HG03520 (cell line): ENCODE measurements at regions not wholly inside any gene's neighbourhood (a gene's known extent, or its start where the extent isn't known, plus 50 kb on each side); places are given as distances from the start of the nearest gene placed in this dataset.

Experiments used
- ATAC-seq: cut with Tn5 transposase; IDR thresholded peaks from one replicate; pipeline ENCODE4 v1.9.1; 2021; ENCODE audit warnings: mild to moderate bottlenecking, moderate library complexity; ENCODE audit not compliant: unreplicated experiment

- no peak for ATAC-seq
These were observed 543.3 kb downstream of the FGF9 start for GRCh38 chr13:22214184-22214583.

DNA sequence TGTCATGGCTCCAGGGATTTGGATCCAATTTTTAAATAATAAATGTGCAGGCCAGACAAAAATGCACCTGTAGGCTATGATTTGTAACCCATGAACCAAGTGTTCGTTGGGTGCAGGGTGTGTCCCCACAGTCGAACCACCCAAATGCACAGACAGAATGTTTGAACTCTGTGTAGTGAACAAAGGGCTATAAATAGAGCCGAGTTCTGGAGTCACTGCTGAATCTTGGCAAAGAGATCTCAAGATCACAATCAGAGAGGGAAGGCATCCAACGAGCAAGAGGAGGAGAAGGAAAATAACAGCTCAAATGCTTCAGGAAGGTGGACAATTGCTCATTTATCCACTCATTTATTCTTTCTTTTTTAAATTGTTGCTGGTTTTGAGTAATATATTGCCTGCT lies 547.9 kb downstream of the FGF9 start:
- no peak for ATAC-seq

GRCh38 chr13:22219709-22220108 lies 548.8 kb downstream of the FGF9 start:
- ATAC-seq = no peak

DNA sequence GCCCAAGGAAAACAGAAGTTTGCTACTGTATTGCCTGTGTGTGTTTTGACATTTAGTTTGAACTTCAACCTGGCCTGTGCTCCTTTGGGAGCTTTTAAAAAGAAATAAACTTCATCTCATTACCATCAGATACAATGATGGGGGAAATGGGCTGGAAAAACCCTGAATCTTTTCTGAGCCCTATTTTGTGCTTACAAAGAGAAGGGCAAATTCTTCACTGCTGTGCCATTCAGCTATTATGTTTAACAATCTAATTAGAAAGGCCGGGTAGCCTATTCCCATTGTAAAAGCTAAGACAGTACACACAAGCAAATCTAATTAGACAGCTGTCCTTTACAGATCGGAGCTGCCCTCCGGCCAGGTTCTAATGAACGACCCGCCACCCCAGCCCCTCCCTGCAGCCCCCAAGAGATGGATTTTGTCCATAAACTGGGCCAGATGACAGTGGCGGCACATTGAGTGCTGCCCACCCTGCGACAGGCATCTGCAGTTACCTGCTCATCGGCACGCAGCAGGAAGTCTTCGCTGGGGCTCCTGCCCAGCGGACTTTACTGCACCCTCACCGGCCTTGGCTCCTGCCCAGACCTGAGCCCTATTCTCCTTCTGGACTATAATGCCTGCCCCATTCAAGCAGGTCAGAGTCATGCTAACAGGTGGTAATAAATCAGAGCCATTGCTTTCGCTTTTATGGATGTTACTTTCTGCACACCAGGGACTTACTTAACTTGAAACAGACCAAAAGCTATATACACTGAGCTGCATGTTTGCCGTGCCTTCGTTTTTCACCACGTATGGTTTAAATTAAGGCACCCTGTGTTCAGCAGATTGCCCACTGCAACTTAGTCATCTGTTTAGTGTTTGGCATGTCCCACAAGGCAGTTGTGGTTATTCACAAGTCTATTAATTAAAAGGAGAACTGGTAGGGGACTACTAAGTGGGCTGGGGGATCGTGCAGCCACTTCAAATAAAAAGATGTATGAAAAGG lies 549.6 kb downstream of the FGF9 start:
- ATAC-seq = no peak

- no peak for ATAC-seq
These were observed 552.5 kb downstream of the FGF9 start for GRCh38 chr13:22223411-22223810.

DNA sequence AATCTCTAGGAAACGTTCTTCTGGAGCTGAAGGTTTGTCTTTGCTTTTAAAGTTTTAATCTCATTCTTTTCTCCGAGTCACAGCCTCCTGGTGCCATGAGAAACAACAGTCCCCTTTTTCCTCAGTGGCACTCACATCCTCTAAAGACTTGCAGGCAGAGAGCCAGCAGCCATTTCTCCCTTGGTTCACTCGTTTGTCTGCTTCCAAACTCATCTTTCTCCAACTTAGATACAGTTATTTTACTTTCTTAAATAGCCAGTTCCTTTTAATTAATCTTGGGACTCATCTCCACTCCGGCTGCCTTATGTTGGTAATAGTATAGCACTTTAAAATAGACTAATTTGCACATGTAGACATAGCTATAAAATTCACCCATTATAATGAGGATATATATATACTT lies 555.2 kb downstream of the FGF9 start:
- no peak for ATAC-seq

GRCh38 chr13:22227895-22228294 lies 557.0 kb downstream of the FGF9 start:
- ATAC-seq = no peak

DNA sequence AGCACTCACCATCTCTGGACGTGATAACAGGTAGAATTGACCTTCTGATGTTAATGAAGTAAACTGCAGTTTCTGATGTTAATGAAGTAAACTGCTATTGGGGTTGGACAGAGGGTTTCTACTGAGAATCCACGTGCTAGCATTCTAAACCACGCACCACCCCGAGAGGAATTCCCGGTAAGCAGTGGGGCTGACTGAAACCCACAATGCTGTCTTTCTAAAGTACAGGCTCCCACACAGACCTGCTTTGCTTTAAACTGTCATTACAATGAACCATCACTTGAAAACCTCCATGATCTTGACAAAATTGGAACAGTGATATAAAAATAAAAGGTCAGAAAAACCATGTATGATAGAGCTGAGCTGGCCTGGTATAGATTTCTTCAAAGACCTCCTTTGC lies 559.0 kb downstream of the FGF9 start:
- ATAC-seq = no peak

DNA sequence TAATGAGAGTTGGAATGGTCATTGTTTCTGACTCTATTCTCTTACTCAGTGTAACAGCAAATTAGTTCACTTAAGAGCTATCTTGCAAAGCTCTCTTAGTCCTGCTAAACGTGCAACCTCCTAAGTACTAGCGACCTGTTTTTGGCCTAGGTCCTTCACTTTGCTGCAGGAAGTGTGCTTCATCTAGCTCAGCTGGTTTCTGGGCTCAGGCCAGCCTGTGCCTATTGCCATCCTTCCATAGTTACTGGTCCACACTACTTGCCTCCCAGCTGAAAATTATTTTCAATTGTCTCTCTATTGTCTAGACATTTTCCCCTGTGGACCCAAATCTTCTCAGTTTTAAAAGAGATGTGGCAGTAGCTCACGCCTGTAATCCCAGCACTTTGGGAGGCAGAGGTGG lies 561.3 kb downstream of the FGF9 start:
- no peak for ATAC-seq

GRCh38 chr13:22235285-22235949 lies 564.5 kb downstream of the FGF9 start:
- ATAC-seq = no peak

GRCh38 chr13:22235950-22236290 lies 565.0 kb downstream of the FGF9 start:
- no peak for ATAC-seq

- no peak for ATAC-seq
These were observed 567.4 kb downstream of the FGF9 start for GRCh38 chr13:22238269-22238668.

- ATAC-seq = no peak
These were observed 569.8 kb downstream of the FGF9 start for GRCh38 chr13:22240716-22241115.

GRCh38 chr13:22243469-22244163 lies 572.7 kb downstream of the FGF9 start:
- ATAC-seq = no peak

- ATAC-seq = no peak
These were observed 581.5 kb downstream of the FGF9 start for GRCh38 chr13:22252281-22252830.

DNA sequence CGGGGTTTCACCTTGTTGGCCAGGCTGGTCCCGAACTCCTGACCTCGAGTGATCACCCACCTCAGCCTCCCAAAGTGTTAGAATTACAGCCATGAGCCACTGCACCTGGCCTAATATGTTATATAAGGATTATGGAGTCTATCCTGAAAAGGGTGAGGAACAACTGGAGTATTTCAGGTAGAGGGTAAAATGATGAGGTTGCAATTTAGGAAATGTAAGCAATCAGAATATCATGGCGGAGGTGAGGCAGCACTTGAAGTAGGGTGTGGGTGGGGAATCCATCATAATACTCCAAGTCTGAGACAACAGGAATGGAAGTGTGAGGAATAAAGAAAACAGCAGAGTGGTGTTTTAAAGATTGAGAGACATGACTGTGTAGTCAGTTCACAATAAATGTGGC lies 582.2 kb downstream of the FGF9 start:
- ATAC-seq = no peak

DNA sequence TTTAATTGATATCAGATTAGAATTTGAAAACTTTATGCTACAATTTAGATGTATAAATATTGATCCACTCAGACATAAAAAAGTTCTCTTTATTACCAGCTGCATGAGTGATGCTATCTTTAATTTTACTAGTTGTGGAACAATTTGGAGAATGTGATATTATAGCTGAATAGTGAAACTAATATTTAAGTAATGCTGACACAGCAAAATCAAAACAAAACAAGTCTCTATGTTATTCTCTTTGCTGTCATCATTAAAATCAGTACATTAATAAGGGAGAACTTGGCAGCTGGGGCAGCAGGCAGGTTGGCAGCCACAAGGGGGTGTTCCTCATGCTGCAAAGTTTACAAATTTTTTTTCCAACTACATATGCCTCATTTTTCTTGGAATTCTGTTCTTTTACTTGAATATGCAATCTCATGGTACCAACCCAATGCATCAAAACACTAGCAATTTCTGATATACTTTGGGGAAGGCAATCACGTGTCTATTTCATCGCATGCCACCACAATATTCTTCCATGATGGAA lies 585.3 kb downstream of the FGF9 start:
- ATAC-seq = no peak

GRCh38 chr13:22262001-22262885 lies 591.4 kb downstream of the FGF9 start:
- ATAC-seq = no peak

DNA sequence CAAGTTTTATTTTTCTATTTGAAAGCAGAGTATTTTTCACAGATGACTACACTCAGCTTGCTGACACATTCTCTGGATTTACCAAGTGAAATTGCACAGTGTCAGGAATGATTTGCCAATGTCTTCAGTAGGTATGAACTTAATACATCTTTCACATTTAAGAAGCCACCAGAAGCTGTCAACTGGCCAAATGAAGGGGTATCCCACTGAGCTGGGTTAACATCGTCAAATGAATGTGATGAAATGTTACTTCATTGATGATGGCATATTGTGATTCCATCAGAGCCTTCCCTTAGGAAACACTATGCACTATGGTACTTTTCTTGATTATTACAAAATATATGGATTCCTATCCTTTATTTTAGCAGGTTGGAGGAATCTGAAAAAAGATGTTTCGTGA lies 592.3 kb downstream of the FGF9 start:
- ATAC-seq = no peak

GRCh38 chr13:22265563-22265962 lies 594.7 kb downstream of the FGF9 start:
- ATAC-seq = no peak
